GM21447 (cell line): ENCODE measurements at regions not wholly inside any gene's neighbourhood (a gene's known extent, or its start where the extent isn't known, plus 50 kb on each side); places are given as distances from the start of the nearest gene placed in this dataset.

ENCODE experiments used
- ATAC-seq: cut with Tn5 transposase; IDR thresholded peaks from one replicate; pipeline ENCODE4 v1.9.1; 2021; ENCODE audit not compliant: unreplicated experiment

GRCh38 chr7:42502022-42502421 lies 265.0 kb upstream of the GLI3 start:
- ATAC-seq: no peak

GRCh38 chr7:42495256-42495655 lies 258.2 kb upstream of the GLI3 start:
- no peak for ATAC-seq

- no peak for ATAC-seq
Observed at GRCh38 chr7:42494736-42495135, 257.7 kb upstream of the GLI3 start.

- ATAC-seq: no peak
Observed at GRCh38 chr7:42494199-42494710, 257.2 kb upstream of the GLI3 start.

- ATAC-seq: no peak
Observed at GRCh38 chr7:42493436-42494198, 256.6 kb upstream of the GLI3 start.

DNA sequence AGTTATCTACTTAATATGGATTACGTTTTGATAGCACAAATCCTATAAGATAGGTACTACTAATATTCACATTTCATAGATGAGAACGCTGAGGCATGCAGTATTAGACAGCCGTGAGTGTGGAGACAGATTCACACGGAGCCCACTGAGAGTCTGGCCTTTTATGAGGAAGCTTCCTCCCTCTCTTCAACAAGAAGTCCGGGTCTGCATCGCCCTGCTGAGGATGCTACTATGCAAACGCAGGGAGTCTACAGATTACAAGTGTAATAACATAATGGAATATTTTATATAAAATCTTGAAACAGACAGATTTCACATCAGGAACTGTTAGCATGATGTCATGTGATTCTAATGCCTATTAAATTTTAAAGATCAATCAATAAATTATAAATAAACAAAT lies 255.9 kb upstream of the GLI3 start:
- no peak for ATAC-seq

- ATAC-seq: no peak
Observed at GRCh38 chr7:42491106-42491505, 254.1 kb upstream of the GLI3 start.

- ATAC-seq: no peak
Observed at GRCh38 chr7:42489299-42489698, 252.3 kb upstream of the GLI3 start.

- ATAC-seq: no peak
Observed at GRCh38 chr7:42485301-42485766, 248.3 kb upstream of the GLI3 start.

GRCh38 chr7:42483886-42484285 lies 246.9 kb upstream of the GLI3 start:
- ATAC-seq: no peak

DNA sequence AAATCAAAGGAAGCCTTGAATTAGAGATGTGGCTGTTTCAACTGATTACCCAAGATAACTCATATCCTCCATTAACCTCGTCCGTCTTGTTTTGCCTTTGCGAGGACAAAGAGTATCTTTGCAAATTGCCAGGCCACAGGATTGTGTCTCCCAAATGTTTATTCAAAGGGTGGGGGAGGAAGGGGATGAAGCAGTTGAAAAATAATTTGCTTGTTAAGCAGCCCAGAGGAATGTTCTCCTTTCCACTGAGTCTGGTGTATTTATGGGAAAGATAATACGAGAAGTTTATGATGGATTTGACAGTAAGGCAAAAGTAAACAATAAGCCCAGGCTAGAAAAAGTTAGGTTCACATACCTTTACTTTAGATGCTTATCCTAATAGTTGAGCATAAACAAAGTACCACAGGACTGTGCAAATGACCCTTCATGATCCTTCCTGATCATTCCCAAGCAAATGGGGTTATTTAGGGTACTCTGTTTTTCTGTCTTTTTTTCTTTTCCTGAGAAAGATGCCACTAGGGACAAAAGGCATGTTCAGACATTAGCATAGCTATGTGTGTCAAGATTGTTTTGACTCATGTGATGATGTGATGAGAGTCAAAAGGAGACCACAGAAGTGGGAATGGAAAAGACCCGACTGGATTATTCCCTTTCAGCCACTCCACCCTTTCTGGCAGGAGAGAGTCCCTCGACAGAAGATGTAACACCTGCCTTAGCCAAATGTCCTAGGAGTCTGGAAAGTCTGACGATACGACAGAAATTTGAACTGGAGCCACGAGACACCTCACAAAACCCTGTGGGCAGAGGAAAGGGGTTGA lies 243.0 kb upstream of the GLI3 start:
- no peak for ATAC-seq

DNA sequence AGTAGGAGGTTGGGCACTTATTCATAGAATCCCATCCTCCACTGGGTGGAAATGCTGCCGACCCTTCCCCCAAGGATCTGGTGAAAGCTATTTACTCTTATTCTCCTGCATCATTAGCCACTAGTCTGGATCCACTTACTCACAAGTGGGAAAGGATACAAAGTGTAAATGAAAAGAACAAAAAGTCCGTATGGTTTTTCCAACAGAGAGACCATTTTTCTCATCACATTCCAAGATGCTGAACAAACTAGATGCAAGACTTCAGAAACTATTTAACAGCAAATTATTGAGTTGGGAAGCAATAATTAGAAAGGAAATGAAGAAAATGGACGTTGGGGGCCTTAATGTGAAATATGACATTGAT lies 242.4 kb upstream of the GLI3 start:
- no peak for ATAC-seq

GRCh38 chr7:42478717-42479116 lies 241.7 kb upstream of the GLI3 start:
- ATAC-seq: no peak

- no peak for ATAC-seq
Observed at GRCh38 chr7:42476255-42476654, 239.2 kb upstream of the GLI3 start.

GRCh38 chr7:42475082-42475481 lies 238.1 kb upstream of the GLI3 start:
- ATAC-seq: no peak

GRCh38 chr7:42473099-42473498 lies 236.1 kb upstream of the GLI3 start:
- ATAC-seq: no peak

DNA sequence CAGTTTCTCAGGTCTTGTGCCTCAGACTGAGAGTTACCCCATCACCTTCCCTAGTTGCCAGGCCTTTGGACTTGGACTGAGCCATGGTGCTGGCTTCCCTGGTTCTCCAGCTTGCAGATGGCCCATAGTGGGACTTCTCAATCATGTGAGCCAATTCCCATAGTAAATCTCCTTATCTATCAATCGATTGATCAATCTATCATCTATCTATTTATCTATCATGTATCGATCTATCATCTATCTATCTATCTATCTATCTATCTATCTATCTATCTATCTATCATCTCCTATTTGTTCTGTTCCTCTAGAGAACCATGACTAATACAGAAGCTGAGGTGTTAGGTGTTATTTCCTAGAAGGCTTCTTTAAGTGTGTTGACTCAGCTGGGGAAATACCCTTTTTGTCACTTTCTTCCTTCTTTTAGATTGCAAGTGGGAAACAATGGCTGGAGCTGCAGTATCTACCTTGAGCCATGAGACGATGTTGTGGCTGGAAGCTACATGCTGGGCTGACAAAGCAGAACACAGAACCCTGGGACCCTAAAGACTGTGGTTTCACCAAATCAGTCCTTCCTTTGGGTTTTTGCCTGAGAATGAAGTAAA lies 234.7 kb upstream of the GLI3 start:
- ATAC-seq: peak; percentile 58

DNA sequence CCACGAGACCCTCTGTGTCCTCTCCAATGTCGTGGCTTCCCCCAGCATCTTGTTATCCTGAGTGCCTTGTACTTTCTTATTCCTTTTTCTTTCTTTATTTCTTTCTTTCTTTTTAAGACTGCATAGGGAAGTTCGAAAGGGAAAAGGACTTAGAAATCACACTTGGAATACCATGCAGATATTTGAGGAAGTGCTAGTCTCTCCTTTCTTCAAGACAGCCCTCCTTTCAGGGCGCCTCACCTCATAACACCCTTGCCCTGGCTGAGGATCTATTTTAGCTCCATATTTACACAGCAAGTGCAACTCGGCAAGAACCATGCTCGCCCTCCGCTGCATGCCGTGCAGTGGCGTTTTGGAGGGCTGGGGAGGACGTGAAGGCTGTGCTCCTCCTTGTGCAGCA lies 232.3 kb upstream of the GLI3 start:
- ATAC-seq: no peak

- ATAC-seq: no peak
Observed at GRCh38 chr7:42468471-42468870, 231.5 kb upstream of the GLI3 start.

GRCh38 chr7:42461537-42461936 lies 224.5 kb upstream of the GLI3 start:
- no peak for ATAC-seq

DNA sequence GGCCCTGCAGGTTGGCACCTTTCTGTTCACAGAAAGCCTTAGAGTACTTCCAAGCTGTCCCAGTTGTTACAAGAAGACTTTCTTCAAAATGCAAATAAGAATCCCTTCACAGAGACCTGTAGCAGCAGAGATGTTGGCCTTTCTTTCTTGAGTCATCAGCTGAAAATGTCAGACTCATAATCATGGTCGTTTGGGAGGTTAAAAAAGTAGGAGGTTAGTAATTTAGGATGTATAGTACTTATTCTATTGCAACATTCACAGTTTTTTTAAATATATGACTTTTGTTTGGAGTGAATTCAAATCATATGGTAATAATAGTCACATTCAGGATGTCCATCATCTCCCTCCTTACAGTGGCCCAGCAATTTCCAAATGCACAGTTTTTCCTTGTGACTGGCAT lies 223.9 kb upstream of the GLI3 start:
- no peak for ATAC-seq

DNA sequence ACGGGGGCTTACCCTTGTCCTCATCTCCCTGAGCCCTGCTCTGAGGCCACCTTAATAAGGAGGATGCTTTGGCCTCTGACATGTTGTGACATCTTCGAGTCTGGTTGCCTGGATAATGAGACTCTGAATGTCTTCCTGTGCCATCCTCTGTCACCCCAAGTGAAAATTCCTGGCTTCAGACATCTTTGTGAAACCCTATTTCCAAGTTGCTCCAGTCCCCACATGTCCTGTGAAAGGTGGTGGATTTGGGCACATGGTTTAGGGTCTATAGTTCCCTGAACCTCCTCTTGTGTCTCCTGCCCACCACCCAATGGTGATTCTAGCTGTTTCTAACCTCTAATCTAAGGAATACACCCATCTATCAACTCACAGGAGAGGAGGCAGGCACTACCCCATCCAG lies 223.1 kb upstream of the GLI3 start:
- no peak for ATAC-seq
